CD8-positive, alpha-beta memory T cell (primary cell): ENCODE measurements at regions not wholly inside any gene's neighbourhood (a gene's known extent, or its start where the extent isn't known, plus 50 kb on each side); places are given as distances from the start of the nearest gene placed in this dataset.
A peak's percentile ranks its signal among the peaks of the same experiment; 100 is the strongest.

Experiments
- CTCF ChIA-PET: fragments of 350-600 bp; sonication (Branson Sonifier 250); formaldehyde crosslinking; loops from one replicate; lab custom pipeline; 2021; ENCODE audit warnings: antibody characterized with exemption; lab: Charles Lee
- POLR2A ChIA-PET: fragments of 350-600 bp; sonication (Branson Sonifier 250); formaldehyde crosslinking; loops from one replicate; lab custom pipeline; 2021; ENCODE audit warnings: antibody characterized with exemption; lab: Charles Lee
- DNase-seq, 5 donors: peaks; one replicate each; pipeline versions ENCODE4 v3.0.0 to v3.0.0-alpha.2; 2020 to 2022; ENCODE audit warnings: mixed read lengths in 1 of 5
- H3K27ac ChIP-seq: one replicate; pipeline ENCODE4 v1.7.0; 2013; ENCODE audit warnings: low read depth, mild to moderate bottlenecking, low read length, moderate library complexity
- H3K27me3 ChIP-seq: 2 replicates; pipeline ENCODE4 v1.7.0; 2013; ENCODE audit warnings: low read length, mild to moderate bottlenecking; ENCODE audit not compliant: insufficient read depth, poor library complexity, severe bottlenecking
- H3K36me3 ChIP-seq: 2 replicates; pipeline ENCODE4 v1.7.0; 2013; ENCODE audit warnings: mild to moderate bottlenecking, low read length, moderate library complexity; ENCODE audit not compliant: insufficient read depth
- H3K4me1 ChIP-seq: 2 replicates; pipeline ENCODE4 v1.7.0; 2013; ENCODE audit warnings: mild to moderate bottlenecking, low read length, moderate library complexity; ENCODE audit not compliant: insufficient read depth
- H3K4me3 ChIP-seq: 2 replicates; pipeline ENCODE4 v1.7.0; 2013; ENCODE audit warnings: mild to moderate bottlenecking, low read length
- H3K9me3 ChIP-seq: 2 replicates; pipeline ENCODE4 v1.7.0; 2013; ENCODE audit warnings: mild to moderate bottlenecking, low read length
- H3K27ac Mint-ChIP-seq, 8 donors: one replicate each; pipeline ENCODE4 v1.8.0; 2020 to 2021; ENCODE audit warnings: mixed read lengths in 8 of 8, mild to moderate bottlenecking in 6 of 8, inconsistent platforms in 3 of 8, moderate library complexity in 3 of 8
- H3K27me3 Mint-ChIP-seq, 2 donors: one replicate each; pipeline ENCODE4 v1.8.0; 2020 to 2021; ENCODE audit warnings: mixed read lengths in 2 of 2, mild to moderate bottlenecking in 1 of 2, moderate library complexity in 1 of 2
- H3K36me3 Mint-ChIP-seq, 3 donors: one replicate each; pipeline ENCODE4 v1.8.0; 2020 to 2021; ENCODE audit warnings: mixed read lengths in 3 of 3, inconsistent platforms in 1 of 3, mild to moderate bottlenecking in 1 of 3
- H3K4me1 Mint-ChIP-seq, 3 donors: one replicate each; pipeline ENCODE4 v1.8.0; 2020 to 2021; ENCODE audit warnings: mixed read lengths in 3 of 3, inconsistent platforms in 1 of 3, mild to moderate bottlenecking in 1 of 3
- H3K4me3 Mint-ChIP-seq, 7 donors: one replicate each; pipeline ENCODE4 v1.8.0; 2020 to 2021; ENCODE audit warnings: mixed read lengths in 7 of 7, mild to moderate bottlenecking in 6 of 7, moderate library complexity in 4 of 7, inconsistent platforms in 2 of 7
- H3K9me3 Mint-ChIP-seq, 5 donors: one replicate each; pipeline ENCODE4 v1.8.0; 2020 to 2022; ENCODE audit warnings: mixed read lengths in 5 of 5, mild to moderate bottlenecking in 3 of 5, moderate library complexity in 2 of 5, inconsistent platforms in 1 of 5

- POLR2A ChIA-PET = no interaction called here
- CTCF ChIA-PET = no interaction called here
- Mint-ChIP-seq H3K36me3 (no peaks in the 10 kb centered on the region), H3K4me1 (peaks cover 3 to 10% (median 5%) of the 10 kb centered on the region in 3 donors), H3K4me3 (no peak overlapping the region), H3K9me3 (no peaks in the 10 kb centered on the region), H3K27me3 (peaks cover 15 to 52% of the 10 kb centered on the region in 2 donors), H3K27ac (no peak overlapping the region)
- H3K9me3 ChIP-seq = no peaks in the 10 kb centered on the region
- H3K4me3 ChIP-seq = no peak overlapping the region
- DNase-seq = no peak
- no peaks in the 10 kb centered on the region for H3K36me3 ChIP-seq
- no peak overlapping the region for H3K27ac ChIP-seq
- H3K27me3 ChIP-seq = no peaks in the 10 kb centered on the region
- H3K4me1 ChIP-seq = no peaks in the 10 kb centered on the region
Observed at GRCh38 chr15:95295363-95295762, 1035.1 kb upstream of the NR2F2 start.

- Mint-ChIP-seq H3K4me3 (no peak overlapping the region), H3K27ac (no peak overlapping the region), H3K36me3 (no peaks in the 10 kb centered on the region), H3K9me3 (no peaks in the 10 kb centered on the region), H3K27me3 (peaks cover 15 to 54% of the 10 kb centered on the region in 2 donors), H3K4me1 (peaks cover 3 to 10% (median 5%) of the 10 kb centered on the region in 3 donors)
- no peak overlapping the region for H3K27ac ChIP-seq
- H3K4me3 ChIP-seq = no peak overlapping the region
- ChIA-PET POLR2A (no interaction called here), CTCF (interaction anchor here (1.2 kb wide), 1 partner anchor 13 kb away, joined by 3 read pairs; no protein-coding TSS in a partner anchor)
- no peaks in the 10 kb centered on the region for H3K4me1 ChIP-seq
- H3K9me3 ChIP-seq = no peaks in the 10 kb centered on the region
- no peaks in the 10 kb centered on the region for H3K27me3 ChIP-seq
- no peaks in the 10 kb centered on the region for H3K36me3 ChIP-seq
- DNase-seq = no peak
Observed at GRCh38 chr15:95295896-95296625, 1034.4 kb upstream of the NR2F2 start.

GRCh38 chr15:95296643-95297042, 1033.9 kb upstream of the NR2F2 start:
- Mint-ChIP-seq H3K27ac (no peak overlapping the region), H3K4me3 (no peak overlapping the region), H3K36me3 (no peaks in the 10 kb centered on the region), H3K27me3 (peaks cover 18 to 54% of the 10 kb centered on the region in 2 donors), H3K9me3 (no peaks in the 10 kb centered on the region), H3K4me1 (peaks cover 3 to 10% (median 5%) of the 10 kb centered on the region in 3 donors)
- Histone ChIP-seq H3K9me3 (no peaks in the 10 kb centered on the region), H3K4me1 (no peaks in the 10 kb centered on the region), H3K4me3 (no peak overlapping the region), H3K36me3 (no peaks in the 10 kb centered on the region), H3K27ac (no peak overlapping the region), H3K27me3 (no peaks in the 10 kb centered on the region)
- CTCF ChIA-PET = interaction anchor here (1.2 kb wide), 1 partner anchor 12 kb away, joined by 3 read pairs; no protein-coding TSS in a partner anchor
- POLR2A ChIA-PET = no interaction called here
- no peak for DNase-seq

- ChIA-PET POLR2A (no interaction called here), CTCF (no interaction called here)
- no peaks in the 10 kb centered on the region for H3K9me3 Mint-ChIP-seq
- Histone ChIP-seq H3K36me3 (no peaks in the 10 kb centered on the region), H3K27me3 (no peaks in the 10 kb centered on the region), H3K9me3 (no peaks in the 10 kb centered on the region), H3K4me1 (no peaks in the 10 kb centered on the region), H3K4me3 (no peak overlapping the region), H3K27ac (no peak overlapping the region)
- DNase-seq = no peak
- H3K36me3 Mint-ChIP-seq = no peaks in the 10 kb centered on the region
- H3K27me3 Mint-ChIP-seq = peaks cover 15 to 41% of the 10 kb centered on the region in 2 donors
- H3K4me3 Mint-ChIP-seq = peak overlapping the region in 1 of 7 donors; percentile 51
- no peak overlapping the region for H3K27ac Mint-ChIP-seq
- H3K4me1 Mint-ChIP-seq = peaks cover 3 to 10% (median 5%) of the 10 kb centered on the region in 3 donors
Observed at GRCh38 chr15:95298729-95299128, 1031.8 kb upstream of the NR2F2 start.

GRCh38 chr15:95300958-95301357, 1029.5 kb upstream of the NR2F2 start:
- Mint-ChIP-seq H3K27ac (no peak overlapping the region), H3K27me3 (peaks cover 5 to 24% of the 10 kb centered on the region in 2 donors), H3K4me1 (peaks cover 5 to 19% (median 6%) of the 10 kb centered on the region in 3 donors), H3K4me3 (no peak overlapping the region), H3K36me3 (no peaks in the 10 kb centered on the region), H3K9me3 (no peaks in the 10 kb centered on the region)
- POLR2A ChIA-PET = no interaction called here
- CTCF ChIA-PET = no interaction called here
- no peaks in the 10 kb centered on the region for H3K4me1 ChIP-seq
- H3K4me3 ChIP-seq = no peak overlapping the region
- no peaks in the 10 kb centered on the region for H3K27me3 ChIP-seq
- no peak overlapping the region for H3K27ac ChIP-seq
- H3K36me3 ChIP-seq = no peaks in the 10 kb centered on the region
- no peak for DNase-seq
- H3K9me3 ChIP-seq = no peaks in the 10 kb centered on the region

- Mint-ChIP-seq H3K36me3 (no peaks in the 10 kb centered on the region), H3K4me1 (peaks cover 5 to 19% (median 6%) of the 10 kb centered on the region in 3 donors), H3K4me3 (no peak overlapping the region), H3K27me3 (peaks cover 8 to 13% of the 10 kb centered on the region in 2 donors), H3K9me3 (no peaks in the 10 kb centered on the region), H3K27ac (no peak overlapping the region)
- CTCF ChIA-PET = no interaction called here
- no peaks in the 10 kb centered on the region for H3K9me3 ChIP-seq
- no peak overlapping the region for H3K4me3 ChIP-seq
- no peaks in the 10 kb centered on the region for H3K27me3 ChIP-seq
- no peaks in the 10 kb centered on the region for H3K36me3 ChIP-seq
- H3K4me1 ChIP-seq = no peaks in the 10 kb centered on the region
- H3K27ac ChIP-seq = no peak overlapping the region
- no peak for DNase-seq
- POLR2A ChIA-PET = no interaction called here
Observed at GRCh38 chr15:95302206-95302605, 1028.3 kb upstream of the NR2F2 start.

GRCh38 chr15:95302809-95303208, 1027.7 kb upstream of the NR2F2 start:
- POLR2A ChIA-PET = no interaction called here
- no peak overlapping the region for H3K27ac ChIP-seq

GRCh38 chr15:95303713-95304112, 1026.8 kb upstream of the NR2F2 start:
- DNase-seq = no peak
- ChIA-PET CTCF (no interaction called here), POLR2A (no interaction called here)
- Histone ChIP-seq H3K4me3 (no peak overlapping the region), H3K27me3 (no peaks in the 10 kb centered on the region), H3K9me3 (no peaks in the 10 kb centered on the region), H3K36me3 (no peaks in the 10 kb centered on the region), H3K27ac (no peak overlapping the region), H3K4me1 (no peaks in the 10 kb centered on the region)
- Mint-ChIP-seq H3K4me3 (no peak overlapping the region), H3K4me1 (peaks cover 2 to 14% (median 5%) of the 10 kb centered on the region in 3 donors), H3K9me3 (no peaks in the 10 kb centered on the region), H3K36me3 (no peaks in the 10 kb centered on the region), H3K27me3 (peaks cover 7 to 8% of the 10 kb centered on the region in 2 donors), H3K27ac (no peak overlapping the region)

More at GRCh38 chr15:95302809-95303208, 1027.7 kb upstream of the NR2F2 start:
- H3K9me3 Mint-ChIP-seq = no peaks in the 10 kb centered on the region
- DNase-seq = no peak
- Histone ChIP-seq H3K27me3 (no peaks in the 10 kb centered on the region), H3K9me3 (no peaks in the 10 kb centered on the region), H3K36me3 (no peaks in the 10 kb centered on the region), H3K4me3 (no peak overlapping the region), H3K4me1 (no peaks in the 10 kb centered on the region)
- no peak overlapping the region for H3K27ac Mint-ChIP-seq
- no peak overlapping the region for H3K4me3 Mint-ChIP-seq
- CTCF ChIA-PET = no interaction called here
- peaks cover 5 to 19% (median 6%) of the 10 kb centered on the region in 3 donors for H3K4me1 Mint-ChIP-seq
- no peaks in the 10 kb centered on the region for H3K36me3 Mint-ChIP-seq
- H3K27me3 Mint-ChIP-seq = peaks cover 7 to 8% of the 10 kb centered on the region in 2 donors
